ENCODE measurements at regions not wholly inside any gene's neighbourhood (a gene's known extent, or its start where the extent isn't known, plus 50 kb on each side); places are given as distances from the start of the nearest gene placed in this dataset.
A peak's percentile ranks its signal among the peaks of the same experiment; 100 is the strongest.

DNA sequence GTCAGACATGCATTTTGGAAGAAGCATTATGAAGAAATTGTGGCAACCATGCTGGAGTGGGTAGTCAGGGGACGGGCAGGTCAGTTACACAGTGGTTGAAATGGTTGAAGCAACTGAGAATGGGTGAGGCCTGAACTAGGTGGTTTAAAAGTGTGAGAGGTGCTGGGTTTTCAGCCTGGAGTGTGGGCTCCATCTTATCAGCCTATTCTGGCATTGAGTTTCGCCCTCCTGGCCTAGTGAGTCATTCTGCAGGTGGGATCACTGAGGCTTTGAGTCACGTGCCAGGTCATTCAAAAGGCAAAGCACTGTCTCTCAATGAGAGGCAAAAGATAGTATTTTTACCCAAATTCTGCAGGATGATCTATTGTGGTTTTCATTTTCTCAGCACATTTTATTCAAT, 181.9 kb upstream of the CHD6 start:
- no peak overlapping the region for H3K27ac ChIP-seq
- no peaks in the 10 kb centered on the region for H3K4me1 ChIP-seq
- DNase-seq (no peak), ATAC-seq (no peak)
- peaks cover 0 to 8% of the 10 kb centered on the region in 2 donors for H3K27me3 ChIP-seq
- H3K36me3 ChIP-seq: no peaks in the 10 kb centered on the region
- no peaks in the 10 kb centered on the region for H3K9me3 ChIP-seq
- no peak for TF ChIP-seq CTCF (IDR thresholded peaks at IDR 0.05)
- H3K4me3 ChIP-seq: no peak overlapping the region
- intact Hi-C loops (cut with DNase I): no loop called here

- Histone ChIP-seq H3K27ac (no peak overlapping the region), H3K9me3 (no peaks in the 10 kb centered on the region), H3K36me3 (no peaks in the 10 kb centered on the region), H3K27me3 (peaks cover 0 to 8% of the 10 kb centered on the region in 2 donors), H3K4me3 (no peak overlapping the region), H3K4me1 (no peaks in the 10 kb centered on the region)
- ATAC-seq (no peak), DNase-seq (no peak)
- no peak for TF ChIP-seq CTCF (IDR thresholded peaks at IDR 0.05)
- intact Hi-C loops (cut with DNase I): no loop called here
These were observed 180.8 kb upstream of the CHD6 start for GRCh38 chr20:41798930-41799502.

DNA sequence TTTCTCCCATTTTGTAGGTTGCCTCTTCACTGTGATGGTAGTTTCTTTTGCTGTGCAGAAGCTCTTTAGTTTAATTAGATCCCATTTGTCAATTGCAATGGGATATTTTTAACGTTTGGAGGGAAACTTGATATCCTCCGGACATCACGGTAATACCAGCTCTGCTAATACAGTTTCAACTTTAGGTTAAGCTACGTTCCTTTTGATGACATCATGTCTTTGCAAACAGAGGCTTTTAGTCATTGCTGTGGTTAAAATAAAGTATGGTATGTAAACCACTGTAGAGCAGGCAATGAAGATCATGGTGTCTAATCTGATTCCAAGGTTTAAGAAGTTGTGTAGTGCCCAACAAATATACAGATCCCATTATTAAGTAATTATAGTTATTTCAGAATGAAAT, 168.0 kb upstream of the CHD6 start:
- DNase-seq: no peak
- H3K36me3 ChIP-seq: no peaks in the 10 kb centered on the region
- no peaks in the 10 kb centered on the region for H3K4me1 ChIP-seq
- no peaks in the 10 kb centered on the region for H3K9me3 ChIP-seq
- TF ChIP-seq CTCF (IDR thresholded peaks at IDR 0.05): no peak
- intact Hi-C loops (cut with DNase I): no loop called here
- H3K27me3 ChIP-seq: peaks cover 0 to 9% of the 10 kb centered on the region in 2 donors
- ATAC-seq: no peak
- H3K4me3 ChIP-seq: no peak overlapping the region
- H3K27ac ChIP-seq: no peak overlapping the region

- ATAC-seq (peak; percentile 30), DNase-seq (peak in 2 of 4 donors; percentile 44 to 72)
- H3K4me3 ChIP-seq: no peak overlapping the region
- intact Hi-C loops (cut with DNase I): no loop called here
- H3K27ac ChIP-seq: no peak overlapping the region
- H3K9me3 ChIP-seq: no peaks in the 10 kb centered on the region
- no peak for TF ChIP-seq CTCF (IDR thresholded peaks at IDR 0.05)
- peaks cover 0 to 12% of the 10 kb centered on the region in 2 donors for H3K27me3 ChIP-seq
- no peaks in the 10 kb centered on the region for H3K36me3 ChIP-seq
- H3K4me1 ChIP-seq: no peaks in the 10 kb centered on the region
These were observed 166.2 kb upstream of the CHD6 start for GRCh38 chr20:41784209-41784958.

DNA sequence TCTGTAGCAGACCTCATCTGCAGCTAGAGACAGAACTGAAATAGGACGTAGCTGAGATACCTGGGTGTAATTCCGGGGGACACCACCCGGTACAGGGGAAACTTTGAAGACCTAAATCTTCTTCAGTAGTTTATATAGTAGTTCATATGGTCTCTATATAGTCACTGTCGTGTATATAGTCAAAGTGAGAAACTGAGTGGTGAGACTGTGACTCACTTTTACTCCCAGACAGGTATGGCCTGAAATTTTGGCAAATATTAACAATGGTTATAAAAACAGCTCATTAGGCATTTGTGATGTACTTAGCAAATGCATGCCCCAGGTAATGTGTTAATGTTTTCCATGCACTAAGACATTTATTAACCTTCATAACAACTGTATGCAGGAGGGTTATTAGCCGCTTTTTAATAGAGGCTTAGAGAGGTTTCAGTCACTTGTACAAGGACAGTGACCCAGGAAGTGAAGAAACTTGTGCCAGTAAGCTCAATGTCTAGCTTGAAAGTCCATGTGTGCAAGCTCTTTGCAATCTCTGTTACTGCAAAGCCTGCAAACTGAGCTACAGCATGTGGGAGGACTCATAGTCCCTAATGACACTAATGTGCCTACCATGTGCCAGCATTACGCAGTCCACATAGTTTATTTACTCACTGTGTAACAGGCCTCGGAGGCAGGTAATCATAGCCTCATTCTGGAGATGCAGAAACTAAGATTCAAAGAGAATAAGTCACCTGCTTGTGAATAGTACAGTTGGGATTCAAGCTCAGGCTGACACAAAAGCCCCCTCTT, 165.4 kb upstream of the CHD6 start:
- no peak for ATAC-seq
- H3K27ac ChIP-seq: no peak overlapping the region
- intact Hi-C loops (cut with DNase I): no loop called here
- H3K4me3 ChIP-seq: no peak overlapping the region
- no peaks in the 10 kb centered on the region for H3K36me3 ChIP-seq
- peaks cover 0 to 18% of the 10 kb centered on the region in 2 donors for H3K27me3 ChIP-seq
- DNase-seq: peak in 2 of 4 donors; percentile 3 to 18
- H3K9me3 ChIP-seq: no peaks in the 10 kb centered on the region
- H3K4me1 ChIP-seq: no peaks in the 10 kb centered on the region
- no peak for TF ChIP-seq CTCF (IDR thresholded peaks at IDR 0.05)

All from left lung (tissue), 4 donors.